Stimulated activated CD4-positive, alpha-beta T cell treated with anti-CD3 and anti-CD28 coated beads, Interleukin-2, amount 100 ng/mL, for 24 hours (primary cell): ENCODE measurements at regions not wholly inside any gene's neighbourhood (a gene's known extent, or its start where the extent isn't known, plus 50 kb on each side); places are given as distances from the start of the nearest gene placed in this dataset.
A peak's percentile ranks its signal among the peaks of the same experiment; 100 is the strongest.

Experiments used
- DNase-seq, 2 donors: peaks; one replicate each; pipeline ENCODE4 v3.0.0-alpha.2; 2020

GRCh38 chr1:47672622-47673021, 234.8 kb downstream of the FOXD2 start:
- no peak for DNase-seq

DNA sequence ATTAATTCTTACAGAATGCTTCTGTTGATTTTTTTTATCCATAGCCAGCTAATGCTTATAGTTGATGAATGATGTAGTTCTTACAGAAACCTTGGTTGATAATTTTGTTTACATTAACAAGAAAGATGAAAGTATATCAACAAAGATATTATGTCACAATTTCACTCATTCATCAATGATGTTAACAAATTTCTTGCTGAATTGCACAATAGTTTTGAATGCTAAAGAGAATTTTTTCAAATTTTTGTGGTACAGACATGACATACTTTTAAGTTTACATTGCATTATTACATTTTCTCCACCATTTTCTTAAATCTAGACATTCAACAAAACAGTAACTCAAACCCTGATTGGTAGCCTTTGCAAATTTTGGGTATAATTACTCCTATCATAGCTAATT, 236.3 kb downstream of the FOXD2 start:
- no peak for DNase-seq

GRCh38 chr1:47675047-47675675, 237.3 kb downstream of the FOXD2 start:
- DNase-seq, result peak in 1 of 2 donors; percentile 8

- DNase-seq, result no peak
Observed at GRCh38 chr1:47675721-47676120, 237.9 kb downstream of the FOXD2 start.

DNA sequence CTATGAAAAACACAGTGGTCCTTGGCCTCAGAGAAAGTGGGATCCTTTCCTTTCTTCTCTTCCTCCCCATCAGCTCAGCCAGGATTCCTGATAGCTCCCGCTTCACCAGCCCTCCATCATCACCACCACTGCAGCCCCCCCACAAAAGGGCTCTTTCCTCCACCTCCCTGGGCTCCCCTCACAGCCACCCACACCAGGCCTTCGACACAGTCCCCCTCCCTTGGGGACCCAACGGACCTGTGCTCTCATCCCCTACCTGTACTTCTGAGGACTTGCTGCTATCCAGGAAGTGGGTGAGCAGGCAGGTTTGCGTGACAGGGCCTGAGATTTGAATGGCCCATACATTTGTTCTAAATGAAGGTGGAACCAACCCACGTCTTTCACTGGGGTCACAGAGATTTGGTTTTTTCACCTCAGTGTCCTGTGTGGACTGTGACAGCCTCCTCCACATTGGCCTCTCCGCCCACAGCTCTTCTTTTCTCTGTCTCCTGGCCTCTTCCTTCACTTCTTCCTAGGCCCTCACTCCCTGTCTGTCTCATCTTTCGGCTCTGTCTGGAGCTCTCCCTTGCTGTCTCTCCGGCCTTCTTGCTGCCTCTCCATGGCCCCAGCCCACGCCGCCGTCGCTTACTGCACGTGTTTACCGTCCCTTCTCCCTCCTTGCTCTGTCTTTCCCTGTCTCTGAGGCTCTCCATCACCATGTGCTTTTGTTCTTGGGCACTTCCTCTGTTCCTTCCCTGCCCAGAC, 238.6 kb downstream of the FOXD2 start:
- peak in 1 of 2 donors; percentile 4 for DNase-seq

- peak in 1 of 2 donors; percentile 5 for DNase-seq
Observed at GRCh38 chr1:47677241-47677940, 239.5 kb downstream of the FOXD2 start.

DNA sequence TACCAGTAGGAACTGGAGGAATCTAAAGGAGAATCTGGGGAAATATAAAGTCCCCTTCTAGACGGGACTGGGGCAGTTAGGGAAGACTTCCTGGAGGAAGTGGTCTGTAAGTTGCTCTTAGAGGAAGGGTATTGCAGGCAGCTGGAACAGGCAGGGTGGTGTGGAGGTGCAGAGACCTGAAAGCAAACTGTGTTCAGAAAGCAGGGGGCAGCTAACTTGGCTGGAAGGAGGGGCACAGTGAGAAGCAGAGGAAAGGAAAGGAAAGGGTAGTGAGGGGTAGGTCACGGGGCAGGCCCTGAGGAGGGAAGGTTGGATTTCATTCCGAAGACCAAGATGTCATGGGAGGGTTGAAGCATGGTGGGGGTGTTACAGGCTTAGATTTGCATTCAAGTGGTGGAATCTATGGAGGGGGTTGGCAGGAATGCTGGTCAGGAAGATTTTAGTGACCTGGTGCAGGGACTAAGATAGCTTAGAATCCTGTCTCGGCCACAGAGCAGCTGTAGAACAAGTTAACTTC, 240.7 kb downstream of the FOXD2 start:
- no peak for DNase-seq

DNA sequence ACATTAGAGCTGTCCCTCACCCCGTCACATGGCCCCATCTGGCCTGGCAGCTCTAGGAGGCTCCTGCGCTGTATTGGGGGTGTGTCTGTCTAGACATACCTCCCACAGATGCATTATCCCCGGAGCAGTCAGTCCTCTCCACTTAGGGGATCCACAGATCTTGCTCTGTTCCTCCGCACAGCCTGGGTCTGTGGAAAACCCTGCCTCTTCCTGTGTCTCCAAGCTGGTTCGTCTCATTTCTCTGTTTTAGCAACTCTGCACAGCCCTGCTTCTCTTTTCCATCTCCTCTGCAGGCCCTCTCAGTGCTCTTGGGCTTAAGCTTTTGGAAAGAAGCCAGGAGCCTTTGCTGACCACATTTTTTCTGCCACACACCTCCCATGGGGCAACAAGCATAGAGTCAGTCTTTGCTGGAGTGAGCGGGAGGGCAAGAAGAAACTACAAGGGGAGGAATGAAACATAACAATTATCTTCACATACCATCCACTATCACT, 241.5 kb downstream of the FOXD2 start:
- no peak for DNase-seq

- DNase-seq, result peak in 1 of 2 donors; percentile 1
Observed at GRCh38 chr1:47679826-47680225, 242.0 kb downstream of the FOXD2 start.

DNA sequence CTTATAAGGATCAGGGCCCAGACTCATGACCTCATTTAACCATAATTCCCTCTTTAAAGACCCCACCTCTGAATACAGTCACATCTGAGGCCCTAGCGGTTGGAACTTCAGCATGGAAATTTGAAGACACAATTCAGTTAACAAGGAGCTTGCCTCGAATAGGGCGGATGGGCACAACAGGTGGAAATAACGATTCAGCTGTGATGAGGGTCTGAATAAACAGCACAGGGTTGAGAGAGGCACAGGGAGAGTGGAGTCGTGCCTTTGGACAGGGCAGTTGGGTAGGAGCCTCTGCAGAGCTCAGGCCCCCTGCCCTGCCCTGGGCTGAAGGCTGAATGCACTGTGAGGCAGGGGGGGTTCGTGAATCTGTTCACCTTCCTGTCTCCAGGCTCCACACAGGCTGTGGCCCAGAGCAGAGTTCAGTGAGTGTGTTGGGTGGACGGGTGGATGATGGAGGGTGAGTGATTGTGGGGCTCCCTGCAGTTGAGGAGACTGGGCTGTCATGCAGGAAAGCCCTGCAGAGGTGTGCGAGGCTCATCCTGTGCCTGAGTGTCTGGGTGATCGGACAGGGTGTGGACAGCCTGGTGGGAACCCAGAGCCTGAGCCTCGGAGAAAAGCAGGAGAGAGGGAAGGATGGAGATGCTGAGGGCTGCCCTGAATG, 243.1 kb downstream of the FOXD2 start:
- peak in 1 of 2 donors; percentile 13 for DNase-seq

DNA sequence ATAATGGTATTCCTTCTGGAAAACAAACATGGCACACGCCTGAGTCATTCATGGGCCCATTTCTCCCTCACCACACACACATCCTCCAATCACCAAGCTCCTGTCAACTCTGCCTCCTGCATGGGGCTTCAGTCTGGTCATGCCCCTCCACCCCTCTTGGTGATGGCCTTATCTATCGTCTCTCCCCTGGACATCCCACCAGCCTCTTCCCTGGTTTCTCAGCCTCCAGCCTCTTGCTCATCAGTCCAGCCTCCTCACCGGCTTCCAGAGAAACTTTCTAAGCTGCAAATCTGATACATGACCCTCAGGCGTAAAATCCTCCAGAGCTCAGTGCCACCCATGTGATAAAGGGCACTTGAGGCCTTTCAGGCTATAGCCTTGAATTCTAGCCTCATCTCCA, 243.9 kb downstream of the FOXD2 start:
- DNase-seq, result no peak

GRCh38 chr1:47682198-47682597, 244.4 kb downstream of the FOXD2 start:
- DNase-seq, result peak in 1 of 2 donors; percentile 8

- DNase-seq, result peak in 1 of 2 donors; percentile 10
Observed at GRCh38 chr1:47682786-47683350, 245.0 kb downstream of the FOXD2 start.

- peak in 1 of 2 donors; percentile 5 for DNase-seq
Observed at GRCh38 chr1:47683401-47683800, 245.6 kb downstream of the FOXD2 start.

GRCh38 chr1:47684518-47684917, 246.7 kb downstream of the FOXD2 start:
- peak in 1 of 2 donors; percentile 4 for DNase-seq

- DNase-seq, result peak in 1 of 2 donors; percentile 2
Observed at GRCh38 chr1:47684964-47685762, 247.3 kb downstream of the FOXD2 start.

GRCh38 chr1:47685763-47686066, 247.9 kb downstream of the FOXD2 start:
- DNase-seq, result no peak

DNA sequence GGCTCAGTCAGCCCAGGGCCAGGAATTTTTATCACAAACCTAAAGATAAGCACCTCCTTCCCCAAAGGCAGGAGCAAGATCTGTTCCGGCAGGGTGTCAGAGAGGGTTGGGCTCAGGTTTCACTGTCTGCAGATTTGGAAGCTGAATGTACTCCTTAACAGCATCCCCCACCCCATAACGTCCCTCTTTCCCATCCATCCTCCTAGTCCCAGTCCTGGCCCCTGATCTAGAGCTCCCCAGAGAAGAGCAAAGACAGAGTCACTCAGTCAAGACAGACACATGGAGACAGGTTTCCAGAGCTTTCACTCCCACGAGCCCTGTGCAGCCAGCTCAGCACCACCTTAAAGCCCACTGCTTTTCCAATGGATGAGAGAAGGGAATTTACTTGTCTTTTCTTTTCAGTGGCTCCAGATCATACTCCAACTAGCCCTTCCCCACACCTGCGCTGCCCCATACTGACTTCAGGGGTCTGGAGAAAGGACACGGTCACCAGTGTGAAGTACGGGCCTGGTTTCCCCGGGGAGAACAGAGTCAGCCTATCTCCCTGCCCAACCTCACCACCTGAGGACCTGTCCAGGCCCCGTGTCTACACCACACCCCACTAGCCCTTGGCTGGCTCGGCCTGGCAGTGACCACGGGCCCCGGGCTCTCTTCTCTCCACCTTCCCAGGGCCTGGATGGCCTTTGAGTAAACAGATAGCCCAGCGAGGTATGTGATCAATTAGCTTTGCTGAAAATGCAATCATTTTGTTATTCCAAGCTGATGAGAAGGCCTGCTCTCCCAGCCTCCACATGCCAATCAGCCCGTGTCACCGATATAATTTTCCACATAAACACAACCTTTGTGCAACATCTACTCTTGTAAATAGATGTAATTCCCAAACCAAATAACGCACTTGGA, 249.1 kb downstream of the FOXD2 start:
- DNase-seq, result no peak

DNA sequence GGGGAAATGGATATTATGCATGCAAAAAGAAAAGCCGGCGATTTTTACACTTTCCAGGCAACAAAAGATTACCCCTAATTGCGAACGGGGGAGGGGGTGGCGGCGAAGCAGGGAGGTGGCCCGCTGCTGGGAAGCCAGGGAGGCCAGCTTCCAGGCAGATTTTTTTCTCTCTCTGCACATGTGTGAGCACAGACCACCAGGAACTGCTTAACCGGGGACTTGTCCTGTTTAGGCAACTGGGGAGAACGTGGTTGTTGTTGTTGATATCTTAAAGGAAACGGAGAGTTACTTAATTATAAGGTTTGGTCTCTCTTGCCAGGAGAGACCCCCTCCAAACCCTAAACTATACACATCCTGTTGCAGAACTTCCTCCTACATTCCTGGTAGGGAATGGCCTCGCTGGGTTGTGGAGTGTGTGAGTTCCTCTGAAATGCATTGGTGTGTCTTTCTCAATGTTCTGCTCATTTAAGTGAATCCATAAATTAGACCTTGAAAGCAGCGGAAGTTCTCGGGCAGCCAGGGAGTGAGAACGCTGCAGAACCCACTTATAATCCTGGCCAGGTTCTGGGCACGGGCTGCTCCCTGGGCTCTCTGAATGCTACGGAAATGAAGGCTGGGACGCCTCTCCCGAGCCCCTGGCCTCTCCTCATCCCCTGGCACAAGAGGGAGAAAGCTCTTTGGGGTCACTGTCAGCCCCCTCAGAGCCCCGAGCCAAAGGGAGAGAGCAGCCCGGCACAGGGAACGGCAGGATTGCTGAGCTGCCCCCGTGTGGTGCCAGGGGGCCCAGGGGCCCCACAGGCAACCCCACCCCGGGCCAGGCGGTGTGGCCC, 250.0 kb downstream of the FOXD2 start:
- DNase-seq, result peak in 1 of 2 donors; percentile 8
